ENCODE measurements at regions not wholly inside any gene's neighbourhood (a gene's known extent, or its start where the extent isn't known, plus 50 kb on each side); places are given as distances from the start of the nearest gene placed in this dataset.
"Not testable (repeated sequence)": the region's sequence is repeated elsewhere in the genome, so short reads cannot be mapped to it uniquely, and the experiment has no call there.

DNA sequence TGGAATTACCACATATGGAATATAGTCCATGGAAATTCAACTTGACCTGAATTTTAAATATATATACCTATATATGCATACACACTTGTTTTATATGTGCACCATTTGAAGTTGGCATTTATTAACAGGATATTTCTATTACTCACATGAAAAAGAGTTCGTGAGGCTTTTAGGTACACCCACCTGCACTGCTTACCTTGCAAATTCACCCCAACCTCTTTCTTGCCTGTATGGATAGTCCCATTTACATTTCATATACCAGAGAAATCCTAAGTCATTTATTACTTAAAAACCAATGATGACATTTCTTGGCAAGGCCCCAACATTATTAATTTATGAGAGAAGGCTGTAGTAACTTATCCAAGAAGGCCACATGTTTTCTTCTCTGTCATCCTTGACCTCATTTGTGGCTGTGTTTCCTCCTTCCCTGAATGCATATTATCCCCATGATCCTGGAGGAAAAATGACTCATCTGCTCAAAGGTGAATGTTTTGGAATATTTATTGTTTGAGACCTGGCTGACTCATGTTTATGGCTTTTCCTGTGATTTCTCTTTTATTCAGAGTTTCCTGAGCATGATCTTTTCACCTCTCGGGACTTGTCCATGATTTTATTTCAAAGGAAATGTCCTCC, 62.2 kb upstream of the FAM241A start:
- DNase-seq (ENCODE audit: low spot score), result peak; percentile 51

DNA sequence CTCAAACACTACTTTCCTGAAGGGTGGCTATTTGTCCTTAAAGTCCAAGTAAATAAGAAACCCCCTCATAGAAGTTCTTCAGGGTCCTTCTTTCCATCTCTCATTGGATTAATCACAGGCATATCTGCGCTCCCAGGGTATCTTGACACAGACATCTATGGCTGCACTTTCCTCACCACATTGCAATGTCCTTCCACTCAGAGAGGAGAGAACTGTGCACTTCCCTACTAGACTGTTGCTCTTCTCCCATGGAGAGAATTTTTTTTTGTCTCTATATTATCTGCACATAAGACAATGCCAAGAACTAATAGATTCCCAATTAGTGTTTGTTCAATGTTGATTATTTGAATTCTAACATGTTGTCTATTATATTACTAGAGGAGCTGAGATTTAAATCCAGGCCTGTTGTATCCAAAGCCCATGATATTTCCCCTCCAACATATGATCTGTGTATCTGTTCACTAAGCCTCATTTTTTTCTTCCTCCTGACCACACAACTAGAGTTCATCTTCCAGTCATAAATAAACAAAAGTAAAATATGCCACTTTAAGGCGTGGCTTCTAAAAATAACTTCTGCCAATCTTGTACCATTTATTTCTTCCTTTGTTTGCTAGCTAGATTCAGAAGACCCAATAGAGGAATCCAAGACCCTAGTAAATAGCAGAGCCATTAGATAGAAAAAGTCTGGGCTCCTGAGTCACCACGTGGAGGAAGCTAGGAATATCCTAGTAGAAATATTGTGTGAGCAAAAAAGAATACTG, 61.5 kb upstream of the FAM241A start:
- DNase-seq (ENCODE audit: low spot score), result no peak

DNA sequence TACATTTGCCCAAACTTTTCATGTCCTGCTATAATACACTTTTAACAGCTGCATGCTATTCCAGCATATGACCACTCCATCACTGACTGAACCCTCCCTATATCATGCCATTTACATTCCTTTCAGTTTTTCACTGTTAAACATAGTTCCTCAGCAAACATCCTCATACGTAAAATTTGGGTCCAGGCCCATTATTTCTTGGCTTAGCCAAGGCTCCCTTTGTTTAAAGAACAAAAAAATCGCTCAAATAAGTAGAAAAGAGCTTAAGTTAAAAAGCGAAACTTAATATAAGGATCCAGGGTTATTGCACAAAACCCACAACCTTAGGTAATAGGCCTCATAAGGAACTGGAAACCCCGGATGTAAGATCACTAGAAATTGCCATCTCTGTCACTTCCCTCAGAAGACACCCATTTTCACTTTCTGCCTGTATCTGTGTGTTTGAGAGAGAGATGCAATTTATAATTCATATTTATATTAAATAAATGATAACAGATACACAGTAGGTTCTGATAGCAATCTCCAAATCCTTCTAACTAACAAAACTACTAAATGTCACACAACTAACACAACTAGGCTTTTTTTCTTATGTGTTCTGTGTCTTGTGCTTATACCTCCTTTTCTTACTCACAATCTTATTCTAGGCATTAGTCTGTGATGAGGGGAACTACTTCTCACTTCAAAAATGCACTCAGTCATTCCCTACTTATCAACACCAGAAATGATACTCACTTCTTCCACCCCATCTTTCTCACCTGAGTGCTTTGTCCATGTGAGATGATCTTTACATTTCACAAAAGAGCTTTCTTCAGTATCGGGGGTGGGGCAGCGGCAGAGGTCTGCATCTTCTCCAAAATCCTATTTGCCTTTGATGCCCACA, 59.9 kb upstream of the FAM241A start:
- DNase-seq (ENCODE audit: low spot score), result no peak

DNA sequence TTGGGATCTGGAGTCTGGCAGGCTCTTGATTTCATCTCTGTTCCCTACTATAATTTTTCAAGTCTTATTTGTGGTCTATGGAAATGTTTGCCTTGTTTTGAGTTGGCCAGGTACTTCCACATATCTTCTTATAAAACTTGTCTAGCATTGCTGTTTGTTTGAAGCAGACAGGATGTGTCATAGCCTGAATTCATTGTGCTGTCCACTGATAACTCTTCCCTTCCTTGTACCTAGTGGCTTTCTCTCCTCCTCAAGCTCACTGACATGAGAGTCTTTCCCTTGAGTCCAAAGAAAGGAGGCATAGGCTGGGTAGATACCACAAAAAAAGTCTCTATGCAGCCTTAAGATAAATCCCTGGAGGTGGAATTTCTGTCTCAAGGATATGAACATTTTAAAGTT, 59.2 kb upstream of the FAM241A start:
- no peak for DNase-seq (ENCODE audit: low spot score)

GRCh38 chr4:112086661-112087060, 58.6 kb upstream of the FAM241A start:
- not testable (repeated sequence) for DNase-seq (ENCODE audit: low spot score)

DNA sequence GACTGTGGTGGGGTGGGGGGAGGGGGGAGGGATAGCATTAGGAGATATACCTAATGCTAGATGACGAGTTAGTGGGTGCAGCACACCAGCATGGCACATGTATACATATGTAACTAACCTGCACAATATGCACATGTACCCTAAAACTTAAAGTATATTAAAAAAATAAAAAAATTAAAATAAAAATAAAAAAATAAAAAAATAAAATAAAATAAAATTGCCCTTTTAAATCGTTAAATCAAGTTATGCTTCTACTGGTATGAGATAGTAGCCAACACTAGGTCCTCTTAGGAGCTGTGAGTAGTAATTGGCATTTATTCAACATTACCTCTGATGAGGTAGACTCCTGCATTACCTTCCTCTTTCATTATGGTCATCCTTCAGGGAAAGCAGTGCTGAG, 52.9 kb upstream of the FAM241A start:
- not testable (repeated sequence) for DNase-seq (ENCODE audit: low spot score)

DNA sequence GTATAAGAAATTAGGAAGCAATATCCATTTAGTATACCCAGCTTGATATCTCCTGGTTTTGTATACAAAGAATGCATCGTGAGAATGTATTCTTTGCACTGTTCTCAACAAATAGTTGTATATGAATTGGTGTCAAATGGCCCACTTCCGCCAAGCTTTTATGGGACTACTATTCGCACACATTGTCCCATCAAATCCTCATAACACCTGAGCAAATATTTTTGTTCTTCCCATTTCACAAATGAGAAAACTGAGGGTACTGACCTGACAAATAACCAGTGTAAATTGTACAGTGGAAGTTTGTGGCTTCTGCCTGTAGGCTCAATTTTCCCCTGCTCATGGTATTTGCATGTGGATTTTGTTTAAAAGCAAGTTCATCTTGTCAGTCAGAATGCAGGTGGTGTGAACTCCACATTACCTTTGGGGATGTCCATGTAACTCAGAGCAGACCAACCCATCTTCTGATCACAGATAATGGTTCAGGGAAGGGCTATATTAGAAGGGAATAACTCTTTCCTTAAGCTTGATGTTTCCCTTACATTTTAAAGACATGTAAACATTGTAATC, 51.5 kb upstream of the FAM241A start:
- DNase-seq (ENCODE audit: low spot score), result no peak

GRCh38 chr4:112094330-112094729, 50.9 kb upstream of the FAM241A start:
- DNase-seq (ENCODE audit: low spot score), result no peak

All from AG20443 (cell line).